ENCODE measurements at regions not wholly inside any gene's neighbourhood (a gene's known extent, or its start where the extent isn't known, plus 50 kb on each side); places are given as distances from the start of the nearest gene placed in this dataset.
"Not testable (repeated sequence)": the region's sequence is repeated elsewhere in the genome, so short reads cannot be mapped to it uniquely, and the experiment has no call there.

- no peak for DNase-seq
Measured at GRCh38 chr7:113292105-113292504, 173.8 kb upstream of the SMIM30 start.

DNA sequence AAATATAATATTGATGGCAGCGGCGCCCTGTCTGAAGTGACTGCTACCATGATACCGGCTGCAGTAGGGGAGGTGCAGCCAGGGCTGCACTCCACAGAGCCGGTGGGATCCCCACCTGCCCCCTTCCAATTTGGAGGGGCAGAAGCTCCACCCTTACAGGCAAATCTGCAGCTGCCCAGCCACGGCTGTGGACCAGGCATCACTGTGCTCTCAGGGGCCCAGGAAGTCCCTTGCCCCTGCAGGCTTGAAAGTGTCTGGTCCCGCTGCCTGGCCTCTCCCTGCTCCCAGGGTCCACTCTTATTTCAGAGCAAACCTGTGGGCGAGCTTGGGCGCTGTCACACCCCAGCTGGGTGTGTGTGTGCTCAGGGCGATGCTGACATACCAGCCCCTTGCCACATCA, 172.7 kb upstream of the SMIM30 start:
- DNase-seq = no peak

- DNase-seq = no peak
Measured at GRCh38 chr7:113289140-113289740, 170.9 kb upstream of the SMIM30 start.

DNA sequence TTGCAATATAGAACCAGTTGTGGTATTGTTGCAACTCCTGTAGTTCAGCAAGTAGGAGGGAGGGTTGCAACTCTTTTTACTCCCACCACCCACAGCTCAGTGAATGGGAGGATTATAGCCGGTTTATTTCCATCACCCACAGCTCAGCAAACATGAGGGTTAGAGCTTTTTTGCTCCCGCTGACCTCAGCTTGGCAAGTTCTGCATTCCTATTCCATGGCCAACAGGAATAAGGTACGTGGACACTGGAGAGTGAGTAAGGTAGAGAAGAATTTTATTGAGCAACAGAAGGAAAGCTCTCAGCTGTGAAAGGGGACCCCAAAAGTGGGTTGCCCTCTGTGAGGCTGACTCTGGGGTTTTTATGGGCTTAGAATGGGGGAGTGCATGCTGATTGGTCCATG, 167.1 kb upstream of the SMIM30 start:
- no peak for DNase-seq

DNA sequence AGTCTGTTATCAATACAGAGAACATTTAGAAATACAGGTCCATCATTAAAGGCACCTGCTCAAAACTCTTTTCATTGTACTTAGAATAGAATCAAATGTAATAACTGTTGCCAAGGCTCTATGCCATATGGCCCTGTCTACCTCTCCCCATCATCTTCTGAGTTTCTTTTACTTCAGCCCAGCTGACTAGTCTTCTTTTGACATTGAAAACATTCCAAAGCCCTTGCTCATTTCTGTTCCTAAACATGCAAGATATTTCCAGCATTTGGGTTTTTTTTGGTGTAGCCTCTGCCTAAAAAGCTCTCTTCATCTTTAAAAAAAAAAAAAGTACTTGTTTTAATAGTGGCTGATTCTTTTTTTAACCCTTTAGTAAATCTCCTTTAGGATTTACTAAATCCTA, 165.5 kb upstream of the SMIM30 start:
- DNase-seq = no peak

DNA sequence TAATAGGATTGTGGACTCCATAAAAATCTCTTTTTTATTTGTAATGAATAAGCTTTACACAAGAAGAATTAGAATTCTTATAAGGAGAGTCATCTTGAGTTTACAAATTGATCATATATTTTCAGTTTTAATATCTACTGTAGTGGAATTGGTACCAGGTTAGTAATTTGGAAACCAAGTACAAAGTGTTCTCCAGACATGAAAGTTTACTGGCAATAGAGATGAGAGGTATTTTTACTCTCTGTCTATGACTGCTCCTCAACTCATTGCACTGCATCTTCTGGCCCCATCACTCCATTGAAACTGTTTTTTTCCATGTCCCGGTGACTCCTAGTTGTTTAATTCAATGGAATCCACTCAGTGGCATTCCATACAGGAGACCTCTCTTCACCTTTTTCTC, 164.5 kb upstream of the SMIM30 start:
- DNase-seq = no peak

- no peak for DNase-seq
Measured at GRCh38 chr7:113281223-113281622, 162.9 kb upstream of the SMIM30 start.

DNA sequence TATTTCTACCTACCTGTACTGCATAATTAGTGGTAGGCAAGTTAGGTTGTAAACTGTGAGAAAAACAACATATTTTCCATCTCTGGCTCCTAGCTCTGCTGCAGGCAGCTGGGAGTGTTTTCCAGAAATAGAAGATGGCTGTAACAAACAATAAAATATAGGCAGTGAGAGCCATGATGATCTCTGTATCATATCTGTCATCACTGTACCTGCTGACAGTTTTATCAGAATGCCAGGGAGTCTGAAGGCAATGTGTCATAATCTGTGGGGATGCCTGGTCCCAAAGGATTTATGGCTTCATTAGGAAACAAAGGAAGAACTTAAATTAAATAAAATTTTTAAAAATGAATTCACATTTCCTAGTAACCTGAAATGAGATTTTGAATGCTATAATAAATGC, 160.9 kb upstream of the SMIM30 start:
- no peak for DNase-seq

- DNase-seq = no peak
Measured at GRCh38 chr7:113270790-113271189, 152.4 kb upstream of the SMIM30 start.

DNA sequence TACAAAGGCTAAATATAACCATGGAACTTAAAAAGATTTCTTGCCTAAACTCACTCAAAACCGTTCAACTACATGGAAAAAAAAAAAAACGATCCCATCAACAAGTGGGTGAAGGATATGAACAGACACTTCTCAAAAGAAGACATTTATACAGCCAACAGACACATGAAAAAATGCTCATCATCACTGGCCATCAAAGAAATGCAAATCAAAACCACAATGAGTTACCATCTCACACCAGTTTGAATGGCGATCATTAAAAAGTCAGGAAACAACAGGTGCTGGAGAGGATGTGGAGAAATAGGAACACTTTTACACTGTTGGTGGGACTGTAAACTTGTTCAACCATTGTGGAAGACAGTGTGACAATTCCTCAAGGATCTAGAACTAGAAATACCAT, 151.2 kb upstream of the SMIM30 start:
- not testable (repeated sequence) for DNase-seq

GRCh38 chr7:113268757-113269156, 150.4 kb upstream of the SMIM30 start:
- DNase-seq = no peak

DNA sequence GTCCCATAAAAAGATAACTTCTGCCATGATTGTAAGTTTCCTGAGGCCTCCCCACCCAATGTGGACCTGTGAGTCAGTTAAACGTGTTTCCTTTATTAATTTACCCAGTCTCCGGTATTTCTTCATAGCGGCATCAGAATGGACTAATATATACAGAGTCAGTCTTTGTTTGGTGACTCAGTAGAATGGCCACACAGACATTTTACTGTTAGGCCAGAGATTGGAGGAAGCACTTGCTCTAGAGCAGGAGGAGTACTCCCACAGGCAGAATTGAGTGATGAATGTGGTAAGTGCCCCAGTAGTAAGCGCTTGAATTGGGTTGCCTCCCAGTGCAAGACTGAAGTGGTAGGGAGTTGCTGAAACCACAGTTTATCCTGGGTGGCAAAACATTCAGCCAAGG, 149.5 kb upstream of the SMIM30 start:
- DNase-seq = no peak

- DNase-seq = no peak
Measured at GRCh38 chr7:113267271-113267670, 148.9 kb upstream of the SMIM30 start.

- DNase-seq = no peak
Measured at GRCh38 chr7:113263749-113264148, 145.4 kb upstream of the SMIM30 start.

DNA sequence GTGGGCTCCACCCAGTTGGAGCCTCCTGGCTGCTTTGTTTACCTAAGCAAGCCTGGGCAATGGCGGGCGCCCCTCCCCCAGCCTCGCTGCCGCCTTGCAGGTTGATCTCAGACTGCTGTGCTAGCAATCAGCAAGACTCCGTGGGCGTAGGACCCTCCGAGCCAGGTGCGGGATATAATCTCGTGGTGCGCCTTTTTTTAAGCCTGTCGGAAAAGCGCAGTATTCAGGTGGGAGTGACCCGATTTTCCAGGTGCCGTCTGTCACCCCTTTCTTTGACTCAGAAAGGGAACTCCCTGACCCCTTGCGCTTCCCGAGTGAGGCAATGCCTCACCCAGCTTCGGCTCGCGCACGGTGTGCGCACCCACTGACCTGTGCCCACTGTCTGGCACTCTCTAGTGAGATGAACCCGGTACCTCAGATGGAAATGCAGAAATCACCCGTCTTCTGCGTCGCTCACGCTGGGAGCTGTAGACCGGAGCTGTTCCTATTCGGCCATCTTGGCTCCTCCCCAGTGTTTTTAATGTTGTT, 144.9 kb upstream of the SMIM30 start:
- not testable (repeated sequence) for DNase-seq

DNA sequence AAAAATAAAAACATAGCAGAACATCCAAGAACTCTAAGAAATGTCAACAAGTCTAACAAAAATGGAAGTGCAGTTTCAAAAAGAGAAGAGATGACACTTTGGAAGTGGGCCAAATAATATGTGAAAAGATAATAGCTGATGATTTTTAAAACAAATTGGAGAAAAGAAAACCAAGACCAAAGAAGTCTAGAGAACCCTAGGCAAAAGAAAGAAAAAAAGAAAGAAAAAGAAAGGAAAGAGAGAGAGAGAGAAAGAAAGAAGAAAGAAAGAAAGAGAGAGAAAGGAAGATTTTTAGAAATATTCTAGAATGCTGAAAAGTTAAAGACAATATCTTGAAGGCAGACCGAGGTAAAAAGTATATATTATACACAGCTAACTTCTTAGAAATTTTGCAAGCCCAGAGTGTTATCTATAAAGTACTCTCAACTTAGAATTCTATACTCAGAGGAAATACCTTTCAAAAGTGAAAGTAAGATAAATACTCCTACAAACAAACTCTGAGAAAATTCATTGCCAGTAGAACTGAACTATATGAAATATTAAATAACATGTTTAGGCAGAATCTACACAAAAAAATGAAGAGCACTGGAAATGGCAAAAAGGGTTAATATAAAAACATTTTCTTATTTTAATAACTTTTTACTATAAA, 138.7 kb upstream of the SMIM30 start:
- DNase-seq = no peak

DNA sequence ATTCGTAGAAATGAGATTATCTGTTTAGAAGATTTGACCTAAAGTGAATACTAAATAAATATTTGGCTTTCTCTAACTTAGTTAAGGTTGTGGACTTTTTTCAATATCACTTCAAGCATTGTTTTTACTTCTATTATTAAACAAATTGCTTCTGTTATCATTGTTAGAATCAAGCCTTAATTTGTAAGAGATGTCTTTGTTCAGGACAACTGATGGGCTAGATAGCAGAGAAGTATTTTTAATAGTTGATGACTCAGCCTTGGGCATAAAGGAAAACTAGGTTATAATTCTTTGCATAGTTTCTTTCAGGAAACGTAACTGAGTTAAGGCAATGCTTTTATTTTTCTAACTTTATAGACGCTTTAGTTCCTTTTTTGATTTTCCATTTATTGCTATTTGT, 128.8 kb upstream of the SMIM30 start:
- DNase-seq = no peak

GRCh38 chr7:113246738-113247137, 128.4 kb upstream of the SMIM30 start:
- no peak for DNase-seq

- DNase-seq = no peak
Measured at GRCh38 chr7:113232885-113233284, 114.5 kb upstream of the SMIM30 start.

GRCh38 chr7:113230691-113231090, 112.3 kb upstream of the SMIM30 start:
- DNase-seq = no peak

DNA sequence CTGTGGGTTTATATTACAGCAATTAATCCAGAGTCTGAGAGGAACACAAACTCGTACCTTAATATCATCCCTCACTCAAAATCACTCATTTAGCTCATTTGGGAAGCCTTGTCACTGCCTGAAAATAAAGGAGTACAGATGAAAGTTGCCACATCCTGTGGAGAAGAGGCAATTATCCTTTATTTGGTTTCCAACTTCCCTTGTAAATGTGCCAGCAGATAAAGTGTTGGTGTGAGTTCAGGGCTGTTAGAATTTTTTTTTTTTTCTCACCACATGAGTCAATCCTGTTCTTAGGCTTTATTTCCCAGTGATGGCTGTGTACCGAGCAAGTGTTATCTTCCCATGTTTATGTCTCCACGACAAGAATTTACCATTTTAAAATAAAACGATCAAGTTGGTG, 99.0 kb upstream of the SMIM30 start:
- DNase-seq = no peak

- DNase-seq = no peak
Measured at GRCh38 chr7:113216038-113216437, 97.7 kb upstream of the SMIM30 start.

DNA sequence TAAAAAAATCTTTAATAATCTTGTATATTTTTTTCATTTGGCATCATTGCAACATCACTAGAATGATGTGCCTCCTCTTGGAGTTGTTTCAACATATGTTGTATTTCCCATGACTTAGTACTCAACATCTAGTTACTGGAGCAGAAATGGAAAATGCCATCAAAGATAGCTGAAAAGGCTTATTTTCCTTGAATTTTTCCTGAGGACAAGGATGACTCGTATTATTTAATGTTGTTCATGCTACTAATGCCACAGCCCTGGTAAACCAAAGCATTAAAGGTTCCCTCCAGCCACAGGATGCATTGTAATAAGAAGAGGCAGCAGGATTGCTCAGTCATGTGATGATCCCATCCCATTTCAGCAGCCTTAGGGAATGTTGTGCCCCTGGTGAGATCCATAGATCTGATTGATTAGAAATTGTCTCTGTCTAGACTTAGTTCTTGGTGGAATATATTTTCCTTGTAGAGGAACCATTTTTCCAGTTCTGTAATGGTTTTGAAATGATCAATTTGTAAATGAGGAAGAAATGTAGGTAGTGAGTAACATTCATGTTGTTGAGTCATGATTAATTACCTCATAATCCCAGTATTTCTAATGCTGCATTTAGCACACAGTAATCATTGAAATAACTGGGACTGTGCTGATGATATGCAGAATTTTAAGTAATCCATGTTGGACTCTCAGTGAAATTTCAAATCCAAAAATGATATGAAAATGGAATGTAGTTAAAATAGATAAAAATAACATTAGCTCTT, 91.3 kb upstream of the SMIM30 start:
- DNase-seq = no peak

GRCh38 chr7:113207931-113208330, 89.6 kb upstream of the SMIM30 start:
- DNase-seq = no peak
